ENCODE measurements at regions not wholly inside any gene's neighbourhood (a gene's known extent, or its start where the extent isn't known, plus 50 kb on each side); places are given as distances from the start of the nearest gene placed in this dataset.

- DNase-seq, result no peak
Observed at GRCh38 chr3:1870738-1871137, 227.9 kb upstream of the CNTN4 start.

GRCh38 chr3:1883534-1883933, 215.1 kb upstream of the CNTN4 start:
- no peaks in the 10 kb centered on the region for H3K4me1 Mint-ChIP-seq (ENCODE audit: low read depth)
- H3K27me3 Mint-ChIP-seq, result no peaks in the 10 kb centered on the region
- Histone ChIP-seq H3K36me3 (ENCODE audit: insufficient read depth, low read length) (no peaks in the 10 kb centered on the region), H3K27ac (ENCODE audit: low read depth in 1 of 2, low read length in 2 of 2) (no peak overlapping the region), H3K4me3 (ENCODE audit: low read length) (no peak overlapping the region), H3K9me3 (ENCODE audit: control insufficient read depth in 1 of 2, insufficient read depth in 1 of 2, low read length in 2 of 2) (peaks cover 0 to 9% of the 10 kb centered on the region in 2 experiments), H3K27me3 (ENCODE audit: control insufficient read depth in 1 of 2, insufficient read depth in 2 of 2, low read length in 2 of 2) (no peaks in the 10 kb centered on the region), H3K4me1 (ENCODE audit: insufficient read depth, low read length) (no peaks in the 10 kb centered on the region)
- H3K9me3 Mint-ChIP-seq, result peaks cover 12% of the 10 kb centered on the region
- ChIA-PET CTCF (no interaction called here), POLR2A (no interaction called here)
- DNase-seq, result no peak
- H3K36me3 Mint-ChIP-seq (ENCODE audit: low read depth), result no peaks in the 10 kb centered on the region
- intact Hi-C loops (cut with DNase I, micrococcal nuclease), result no loop called here
- no peak for TF ChIP-seq CTCF (IDR thresholded peaks at IDR 0.05)
- no peak for ATAC-seq (ENCODE audit: poor library complexity)
- no peak overlapping the region for H3K4me3 Mint-ChIP-seq
- no peak overlapping the region for H3K27ac Mint-ChIP-seq

More at GRCh38 chr3:1870738-1871137, 227.9 kb upstream of the CNTN4 start:
- Mint-ChIP-seq H3K27me3 (no peaks in the 10 kb centered on the region), H3K27ac (no peak overlapping the region), H3K4me3 (no peak overlapping the region), H3K4me1 (ENCODE audit: low read depth) (no peaks in the 10 kb centered on the region), H3K9me3 (peaks cover 13% of the 10 kb centered on the region), H3K36me3 (ENCODE audit: low read depth) (no peaks in the 10 kb centered on the region)
- CTCF ChIA-PET, result no interaction called here
- ATAC-seq (ENCODE audit: poor library complexity), result no peak
- H3K36me3 ChIP-seq (ENCODE audit: insufficient read depth, low read length), result no peaks in the 10 kb centered on the region
- H3K4me1 ChIP-seq (ENCODE audit: insufficient read depth, low read length), result no peaks in the 10 kb centered on the region
- H3K27me3 ChIP-seq (ENCODE audit: control insufficient read depth in 1 of 2, insufficient read depth in 2 of 2, low read length in 2 of 2), result no peaks in the 10 kb centered on the region
- intact Hi-C loops (cut with DNase I, micrococcal nuclease), result no loop called here
- peaks cover 4% of the 10 kb centered on the region in 2 experiments for H3K9me3 ChIP-seq (ENCODE audit: control insufficient read depth in 1 of 2, insufficient read depth in 1 of 2, low read length in 2 of 2)
- no peak overlapping the region for H3K4me3 ChIP-seq (ENCODE audit: low read length)
- POLR2A ChIA-PET, result no interaction called here
- no peak overlapping the region for H3K27ac ChIP-seq (ENCODE audit: low read depth in 1 of 2, low read length in 2 of 2)
- TF ChIP-seq CTCF (IDR thresholded peaks at IDR 0.05), result no peak

DNA sequence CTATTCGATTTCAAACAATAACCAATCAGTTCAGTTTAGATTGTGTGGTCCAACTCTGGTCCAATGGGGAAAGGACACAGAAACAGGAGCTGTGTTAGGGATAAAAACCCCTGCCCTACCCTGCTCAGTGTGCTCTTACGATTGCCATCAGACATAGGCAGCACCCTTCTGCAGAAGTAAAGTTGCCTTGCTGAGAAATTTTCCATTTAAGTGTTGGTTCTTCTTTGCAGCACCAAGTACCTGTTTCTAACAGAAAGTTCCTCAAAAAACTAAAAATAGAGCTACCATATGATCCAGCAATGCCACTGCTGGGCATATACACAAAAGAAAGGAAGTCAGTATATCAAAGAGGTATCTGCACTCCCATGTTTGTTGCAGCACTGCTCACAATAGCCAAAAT, 206.2 kb upstream of the CNTN4 start:
- H3K4me3 Mint-ChIP-seq, result no peak overlapping the region
- TF ChIP-seq CTCF (IDR thresholded peaks at IDR 0.05), result no peak
- intact Hi-C loops (cut with DNase I, micrococcal nuclease), result no loop called here
- no peaks in the 10 kb centered on the region for H3K36me3 Mint-ChIP-seq (ENCODE audit: low read depth)
- DNase-seq (no peak), ATAC-seq (ENCODE audit: poor library complexity) (no peak)
- peaks cover 8 to 14% of the 10 kb centered on the region in 2 experiments for H3K9me3 ChIP-seq (ENCODE audit: control insufficient read depth in 1 of 2, insufficient read depth in 1 of 2, low read length in 2 of 2)
- H3K4me1 Mint-ChIP-seq (ENCODE audit: low read depth), result no peaks in the 10 kb centered on the region
- H3K4me3 ChIP-seq (ENCODE audit: low read length), result no peak overlapping the region
- no peak overlapping the region for H3K27ac Mint-ChIP-seq
- H3K9me3 Mint-ChIP-seq, result peaks cover 24% of the 10 kb centered on the region
- POLR2A ChIA-PET, result no interaction called here
- CTCF ChIA-PET, result no interaction called here
- H3K27me3 Mint-ChIP-seq, result no peaks in the 10 kb centered on the region
- H3K27ac ChIP-seq (ENCODE audit: low read depth in 1 of 2, low read length in 2 of 2), result no peak overlapping the region
- no peaks in the 10 kb centered on the region for H3K36me3 ChIP-seq (ENCODE audit: insufficient read depth, low read length)
- no peaks in the 10 kb centered on the region for H3K27me3 ChIP-seq (ENCODE audit: control insufficient read depth in 1 of 2, insufficient read depth in 2 of 2, low read length in 2 of 2)
- H3K4me1 ChIP-seq (ENCODE audit: insufficient read depth, low read length), result no peaks in the 10 kb centered on the region

All from CD4-positive, alpha-beta T cell (primary cell).